ENCODE measurements at regions not wholly inside any gene's neighbourhood (a gene's known extent, or its start where the extent isn't known, plus 50 kb on each side); places are given as distances from the start of the nearest gene placed in this dataset.

- no peak for TF ChIP-seq CTCF (IDR thresholded peaks at IDR 0.05; ENCODE audit: low read depth, low read length)
- DNase-seq (ENCODE audit: extremely low read depth, low read depth), result no peak
Measured at GRCh38 chr7:68733219-68734153, 864.8 kb upstream of the AUTS2 start.

GRCh38 chr7:68734431-68734830 lies 863.8 kb upstream of the AUTS2 start:
- TF ChIP-seq CTCF (IDR thresholded peaks at IDR 0.05; ENCODE audit: low read depth, low read length), result no peak
- DNase-seq (ENCODE audit: extremely low read depth, low read depth), result no peak

GRCh38 chr7:68739306-68739705 lies 859.0 kb upstream of the AUTS2 start:
- no peak for DNase-seq (ENCODE audit: extremely low read depth, low read depth)
- no peak for TF ChIP-seq CTCF (IDR thresholded peaks at IDR 0.05; ENCODE audit: low read depth, low read length)

GRCh38 chr7:68744036-68744435 lies 854.2 kb upstream of the AUTS2 start:
- no peak for TF ChIP-seq CTCF (IDR thresholded peaks at IDR 0.05; ENCODE audit: low read depth, low read length)
- DNase-seq (ENCODE audit: extremely low read depth, low read depth), result no peak

- no peak for DNase-seq (ENCODE audit: extremely low read depth, low read depth)
- no peak for TF ChIP-seq CTCF (IDR thresholded peaks at IDR 0.05; ENCODE audit: low read depth, low read length)
Measured at GRCh38 chr7:68748934-68749900, 849.1 kb upstream of the AUTS2 start.

GRCh38 chr7:68752485-68753178 lies 845.6 kb upstream of the AUTS2 start:
- no peak for TF ChIP-seq CTCF (IDR thresholded peaks at IDR 0.05; ENCODE audit: low read depth, low read length)
- DNase-seq (ENCODE audit: extremely low read depth, low read depth), result no peak

Measured in AG09319 (cell line).